Chondrocyte (in vitro differentiated cells): ENCODE measurements at regions not wholly inside any gene's neighbourhood (a gene's known extent, or its start where the extent isn't known, plus 50 kb on each side); places are given as distances from the start of the nearest gene placed in this dataset.

Source experiments
- DNase-seq: peaks from one replicate; pipeline ENCODE4 v3.0.0; 2021; ENCODE audit warnings: mixed read lengths, low spot score
- H3K27ac Mint-ChIP-seq: one replicate; pipeline ENCODE4 v1.8.0; 2021; ENCODE audit warnings: mild to moderate bottlenecking, moderate library complexity, mixed read lengths; ENCODE audit not compliant: unreplicated experiment
- H3K27me3 Mint-ChIP-seq: 2 replicates; pipeline ENCODE4 v1.8.0; 2021; ENCODE audit warnings: low read depth, mixed read lengths
- H3K36me3 Mint-ChIP-seq: 2 replicates; pipeline ENCODE4 v1.8.0; 2021; ENCODE audit warnings: low read depth, mixed read lengths
- H3K4me1 Mint-ChIP-seq: 2 replicates; pipeline ENCODE4 v1.8.0; 2021; ENCODE audit warnings: low read depth, mild to moderate bottlenecking, mixed read lengths
- H3K4me3 Mint-ChIP-seq: one replicate; pipeline ENCODE4 v1.8.0; 2021; ENCODE audit warnings: mild to moderate bottlenecking, moderate library complexity, mixed read lengths; ENCODE audit not compliant: unreplicated experiment
- H3K9me3 Mint-ChIP-seq: 2 replicates; pipeline ENCODE4 v1.8.0; 2021; ENCODE audit warnings: low read depth, mixed read lengths
- CTCF ChIP-seq: fragments of 200-600 bp; sonication (generic); IDR thresholded peaks from 2 replicates; pipeline ENCODE4 v1.5.0; 2021; ENCODE audit warnings: antibody characterized with exemption, mild to moderate bottlenecking, moderate library complexity

- Mint-ChIP-seq H3K27me3 (peaks cover 2% of the 10 kb centered on the region), H3K27ac (no peak overlapping the region), H3K4me1 (no peaks in the 10 kb centered on the region), H3K9me3 (no peaks in the 10 kb centered on the region), H3K36me3 (no peaks in the 10 kb centered on the region), H3K4me3 (no peak overlapping the region)
- no peak for DNase-seq
- TF ChIP-seq CTCF = no peak
Observed at GRCh38 chr3:135911110-135911509, 54.4 kb upstream of the PPP2R3A start.

GRCh38 chr3:135915206-135915605 lies 50.3 kb upstream of the PPP2R3A start:
- H3K4me3 Mint-ChIP-seq = no peak overlapping the region
- H3K27me3 Mint-ChIP-seq = no peaks in the 10 kb centered on the region
- no peaks in the 10 kb centered on the region for H3K9me3 Mint-ChIP-seq
- no peak overlapping the region for H3K27ac Mint-ChIP-seq
- H3K4me1 Mint-ChIP-seq = no peaks in the 10 kb centered on the region
- no peak for TF ChIP-seq CTCF
- H3K36me3 Mint-ChIP-seq = no peaks in the 10 kb centered on the region
- no peak for DNase-seq
